Spleen (tissue), 7 donors: ENCODE measurements at regions not wholly inside any gene's neighbourhood (a gene's known extent, or its start where the extent isn't known, plus 50 kb on each side); places are given as distances from the start of the nearest gene placed in this dataset.

ENCODE experiments used
- CTCF ChIP-seq, 11 experiments: fragments of 200-600 bp in 7 of 11; fragments of 450-650 bp in 4 of 11; sonication (generic) in 4 of 11; IDR thresholded peaks in 8 of 11; conservative IDR thresholded peaks in 3 of 11; 1 replicate in 7 of 11; 2 replicates in 4 of 11; pipeline versions ENCODE4 v1.4.0 to v1.8.0; 2016 to 2021; ENCODE audit warnings: antibody characterized with exemption in 11 of 11, inconsistent platforms in 4 of 11, mild to moderate bottlenecking in 1 of 11
- POLR2A ChIP-seq, 3 donors: fragments of 450-650 bp; IDR thresholded peaks; one replicate each; pipeline ENCODE4 v1.5.1; 2017; ENCODE audit warnings: antibody characterized with exemption in 3 of 3, mild to moderate bottlenecking in 1 of 3
- donor health status: DM: no; HTN: no; CAD: no; lungs with moderate emphysema.
- donor health status: DM: no; HTN: no; CAD: no.
- donor health status: DM: no; HTN: no; CAD: no.

- TF ChIP-seq POLR2A (IDR thresholded peaks at IDR 0.05), result no peak
- no peak for TF ChIP-seq CTCF (IDR thresholded peaks at IDR 0.05 in 8 of 11, conservative IDR thresholded peaks at IDR 0.05 in 3 of 11)
Observed at GRCh38 chr18:2302012-2302411, 269.3 kb downstream of the METTL4 start.
